ENCODE measurements at regions not wholly inside any gene's neighbourhood (a gene's known extent, or its start where the extent isn't known, plus 50 kb on each side); places are given as distances from the start of the nearest gene placed in this dataset.

- TF ChIP-seq CTCF (IDR thresholded peaks at IDR 0.05; ENCODE audit: poor library complexity, severe bottlenecking) (no peak), EP300 (conservative IDR thresholded peaks at IDR 0.05; ENCODE audit: poor library complexity, severe bottlenecking) (no peak)
Observed at GRCh38 chr2:220569112-220569897, 941.9 kb downstream of the SLC4A3 start.
